Mesendoderm (in vitro differentiated cells): ENCODE measurements at regions not wholly inside any gene's neighbourhood (a gene's known extent, or its start where the extent isn't known, plus 50 kb on each side); places are given as distances from the start of the nearest gene placed in this dataset. TPM values are rescaled to one million over a fixed set of nuclear protein-coding genes. Genes with fewer than 3 reads are reported as not detected.

Experiments used
- DNase-seq: peaks from one replicate; pipeline ENCODE4 v3.0.0; 2013
- H2AK5ac ChIP-seq: 2 replicates; pipeline ENCODE4 v1.6.1; 2013; ENCODE audit warnings: low read length, inconsistent platforms
- H2BK120ac ChIP-seq: 2 replicates; pipeline ENCODE4 v1.6.1; 2013; ENCODE audit warnings: low read depth, mild to moderate bottlenecking, low read length, moderate library complexity, mixed read lengths
- H2BK15ac ChIP-seq: replicated peaks from 2 replicates; pipeline ENCODE4 v1.6.1; 2013; ENCODE audit warnings: low read depth, mild to moderate bottlenecking, moderate library complexity
- H2BK5ac ChIP-seq: 2 replicates; pipeline ENCODE4 v1.6.1; 2013; ENCODE audit warnings: low read length, inconsistent platforms
- H3K18ac ChIP-seq: 2 replicates; pipeline ENCODE4 v1.6.1; 2013; ENCODE audit warnings: mild to moderate bottlenecking, low read length, mixed read lengths
- H3K23ac ChIP-seq: one replicate; pipeline ENCODE4 v1.6.1; 2013; ENCODE audit warnings: low read length
- H3K27ac ChIP-seq: 2 replicates; pipeline ENCODE4 v1.5.1; 2013; ENCODE audit warnings: low read depth, mild to moderate bottlenecking, inconsistent platforms, low read length, moderate library complexity
- H3K27me3 ChIP-seq: 2 replicates; pipeline ENCODE4 v1.6.1; 2013; ENCODE audit warnings: low read length, control low read depth, mild to moderate bottlenecking, inconsistent platforms; ENCODE audit not compliant: insufficient read depth, poor library complexity
- H3K36me3 ChIP-seq: 2 replicates; pipeline ENCODE4 v1.6.1; 2013; ENCODE audit warnings: low read length, inconsistent platforms; ENCODE audit not compliant: control insufficient read depth, insufficient read depth
- H3K4ac ChIP-seq: one replicate; pipeline ENCODE4 v1.6.1; 2013; ENCODE audit warnings: low read depth, mild to moderate bottlenecking, low read length, moderate library complexity
- H3K4me1 ChIP-seq: 2 replicates; pipeline ENCODE4 v1.6.1; 2013; ENCODE audit warnings: low read depth, low read length, inconsistent platforms; ENCODE audit not compliant: control insufficient read depth
- H3K4me2 ChIP-seq: 2 replicates; pipeline ENCODE4 v1.6.1; 2013; ENCODE audit warnings: low read length
- H3K4me3 ChIP-seq: 2 replicates; pipeline ENCODE4 v1.5.1; 2013; ENCODE audit warnings: mild to moderate bottlenecking, low read length
- H3K56ac ChIP-seq: one replicate; pipeline ENCODE4 v1.6.1; 2013; ENCODE audit warnings: low read length
- H3K79me1 ChIP-seq: 2 replicates; pipeline ENCODE4 v1.6.1; 2013; ENCODE audit warnings: low read length, inconsistent platforms
- H3K79me2 ChIP-seq: 2 replicates; pipeline ENCODE4 v1.6.1; 2013; ENCODE audit warnings: mild to moderate bottlenecking, low read length; ENCODE audit not compliant: control insufficient read depth, insufficient read depth
- H3K9ac ChIP-seq: 2 replicates; pipeline ENCODE4 v1.6.1; 2013; ENCODE audit warnings: low read length, inconsistent platforms
- H4K5ac ChIP-seq: one replicate; pipeline ENCODE4 v1.6.1; 2013; ENCODE audit warnings: low read length
- H4K8ac ChIP-seq: one replicate; pipeline ENCODE4 v1.6.1; 2013; ENCODE audit warnings: low read depth, mild to moderate bottlenecking, control low read depth, low read length, moderate library complexity
- WGBS: extraction: QIAGEN DNeasy Blood & Tissue Kit; methylation state at CpG from one replicate; pipeline ENCODE4 v1.1.7; 2013; ENCODE audit warnings: low lambda C conversion rate, missing lambda C conversion rate; ENCODE audit not compliant: insufficient coverage; ENCODE audit errors: extremely low coverage; 5-methylcytosine and 5-hydroxymethylcytosine counted together
- small RNA-seq: library from polyadenylated mRNA; stranded (forward); fragments of <200 nt; extraction: miRNeasy Mini kit (QIAGEN cat#:217004); gene quantifications from one replicate; pipeline ENCODE3, GENCODE V24; 2013; ENCODE audit not compliant: insufficient read depth

DNA sequence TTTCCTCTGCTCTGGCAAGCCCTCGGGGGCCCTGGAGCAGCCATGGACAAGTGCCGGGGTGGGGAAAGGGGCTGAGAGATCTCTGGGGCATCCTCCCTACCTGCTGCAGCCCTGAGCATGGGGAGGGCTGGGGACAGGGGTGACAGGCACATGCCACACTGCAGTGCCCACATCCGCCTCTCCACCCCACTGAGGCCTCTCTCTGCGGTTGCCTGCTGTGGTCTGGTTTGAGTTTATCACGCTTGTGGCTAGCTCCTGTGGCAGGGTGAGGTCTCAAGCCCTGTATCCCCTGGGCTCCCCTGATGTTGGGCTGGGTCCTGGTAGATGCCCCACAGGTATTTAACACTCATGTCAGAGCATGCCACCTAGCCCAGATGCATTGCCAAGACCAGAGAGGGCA lies 52.9 kb upstream of the MLN start:
- Histone ChIP-seq H2AK5ac (no peak overlapping the region), H3K79me1 (no peaks in the 10 kb centered on the region), H4K8ac (no peak overlapping the region), H3K79me2 (no peaks in the 10 kb centered on the region), H3K4me2 (no peak overlapping the region), H3K9ac (no peak overlapping the region), H3K4ac (no peak overlapping the region), H3K23ac (no peak overlapping the region), H3K27me3 (no peaks in the 10 kb centered on the region), H2BK15ac (no peak overlapping the region), H2BK5ac (peak overlapping the region; percentile 34), H4K5ac (no peak overlapping the region), H3K4me3 (no peak overlapping the region), H3K56ac (no peak overlapping the region), H3K18ac (no peak overlapping the region), H2BK120ac (no peak overlapping the region), H3K27ac (no peak overlapping the region), H3K4me1 (peaks cover 17% of the 10 kb centered on the region), H3K36me3 (no peaks in the 10 kb centered on the region)
- no peak for DNase-seq
- no CpG with 5 or more reads among the region's 5 CpGs for WGBS

GRCh38 chr6:33856031-33856590 lies 52.3 kb upstream of the MLN start:
- Histone ChIP-seq H3K4me3 (no peak overlapping the region), H2AK5ac (no peak overlapping the region), H3K4ac (no peak overlapping the region), H3K36me3 (no peaks in the 10 kb centered on the region), H3K56ac (no peak overlapping the region), H3K18ac (no peak overlapping the region), H3K9ac (no peak overlapping the region), H4K5ac (no peak overlapping the region), H3K27me3 (no peaks in the 10 kb centered on the region), H3K27ac (no peak overlapping the region), H3K79me2 (no peaks in the 10 kb centered on the region), H4K8ac (no peak overlapping the region), H3K79me1 (no peaks in the 10 kb centered on the region), H3K23ac (peak overlapping the region; percentile 6), H3K4me2 (no peak overlapping the region), H2BK5ac (peak overlapping the region; percentile 48), H2BK15ac (no peak overlapping the region), H3K4me1 (peaks cover 17% of the 10 kb centered on the region), H2BK120ac (no peak overlapping the region)
- no CpG with 5 or more reads among the region's 6 CpGs for WGBS
- no peak for DNase-seq

- WGBS = no CpG with 5 or more reads among the region's 14 CpGs
- Histone ChIP-seq H3K18ac (no peak overlapping the region), H3K27ac (no peak overlapping the region), H3K9ac (no peak overlapping the region), H3K56ac (no peak overlapping the region), H3K27me3 (no peaks in the 10 kb centered on the region), H2BK120ac (no peak overlapping the region), H3K79me2 (no peaks in the 10 kb centered on the region), H2BK15ac (no peak overlapping the region), H3K4me2 (no peak overlapping the region), H3K36me3 (no peaks in the 10 kb centered on the region), H3K4ac (no peak overlapping the region), H2AK5ac (no peak overlapping the region), H3K4me1 (peaks cover 21% of the 10 kb centered on the region), H2BK5ac (no peak overlapping the region), H3K79me1 (no peaks in the 10 kb centered on the region), H4K5ac (no peak overlapping the region), H3K4me3 (no peak overlapping the region), H3K23ac (no peak overlapping the region), H4K8ac (no peak overlapping the region)
- DNase-seq = no peak
These were observed 50.8 kb upstream of the MLN start for GRCh38 chr6:33854572-33855030.

- H3K9ac ChIP-seq = no peak overlapping the region
- H3K79me1 ChIP-seq = no peaks in the 10 kb centered on the region
- no peak overlapping the region for H4K8ac ChIP-seq
- H3K36me3 ChIP-seq = no peaks in the 10 kb centered on the region
- H2BK120ac ChIP-seq = no peak overlapping the region
- H3K27ac ChIP-seq = no peak overlapping the region
- H3K4me2 ChIP-seq = no peak overlapping the region
- H3K4me1 ChIP-seq = peaks cover 19% of the 10 kb centered on the region
- no CpG with 5 or more reads among the region's 3 CpGs for WGBS
- H3K79me2 ChIP-seq = no peaks in the 10 kb centered on the region
- no peak overlapping the region for H4K5ac ChIP-seq
- no peak overlapping the region for H3K23ac ChIP-seq
- H2AK5ac ChIP-seq = no peak overlapping the region
- H2BK15ac ChIP-seq = no peak overlapping the region
- no peak overlapping the region for H3K4ac ChIP-seq
- no peak overlapping the region for H3K4me3 ChIP-seq
- H3K27me3 ChIP-seq = no peaks in the 10 kb centered on the region
- no peak overlapping the region for H2BK5ac ChIP-seq
- H3K56ac ChIP-seq = no peak overlapping the region
- no peak overlapping the region for H3K18ac ChIP-seq
- DNase-seq = no peak
These were observed 49.9 kb upstream of the MLN start for GRCh38 chr6:33853736-33854135.

Small RNAs in the stretch of these regions (small RNA-seq; reads per million reads assigned to genes)
- gene AL138889.2 (not detected), gene MIR7159 (not detected)
